ENCODE measurements at regions not wholly inside any gene's neighbourhood (a gene's known extent, or its start where the extent isn't known, plus 50 kb on each side); places are given as distances from the start of the nearest gene placed in this dataset.

DNA sequence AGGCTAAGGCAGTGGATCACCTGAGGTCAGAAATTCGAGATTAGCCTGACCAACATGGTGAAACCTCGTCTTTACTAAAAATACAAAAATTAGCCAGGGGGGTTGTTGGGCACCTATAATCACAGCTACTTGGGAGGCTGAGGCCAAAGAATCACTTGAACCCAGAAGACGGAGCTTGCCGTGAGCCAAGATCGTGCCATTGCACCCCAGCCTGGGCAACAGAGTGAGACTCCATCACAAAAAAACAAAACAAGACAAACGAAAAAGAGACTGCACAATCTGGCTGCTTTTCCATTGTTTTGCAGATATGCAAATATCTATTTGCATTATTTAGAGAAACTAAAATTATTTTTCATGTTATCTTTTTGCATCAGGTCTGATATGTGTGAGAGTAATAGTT is 83.6 kb downstream of the ZNF486 start:
- no peak for DNase-seq
- Histone ChIP-seq H3K4me3 (no peak overlapping the region), H3K27me3 (no peaks in the 10 kb centered on the region), H3K4me1 (no peaks in the 10 kb centered on the region), H3K9me3 (no peaks in the 10 kb centered on the region), H3K27ac (no peak overlapping the region), H3K36me3 (no peaks in the 10 kb centered on the region)
- TF ChIP-seq, protein P1, sequence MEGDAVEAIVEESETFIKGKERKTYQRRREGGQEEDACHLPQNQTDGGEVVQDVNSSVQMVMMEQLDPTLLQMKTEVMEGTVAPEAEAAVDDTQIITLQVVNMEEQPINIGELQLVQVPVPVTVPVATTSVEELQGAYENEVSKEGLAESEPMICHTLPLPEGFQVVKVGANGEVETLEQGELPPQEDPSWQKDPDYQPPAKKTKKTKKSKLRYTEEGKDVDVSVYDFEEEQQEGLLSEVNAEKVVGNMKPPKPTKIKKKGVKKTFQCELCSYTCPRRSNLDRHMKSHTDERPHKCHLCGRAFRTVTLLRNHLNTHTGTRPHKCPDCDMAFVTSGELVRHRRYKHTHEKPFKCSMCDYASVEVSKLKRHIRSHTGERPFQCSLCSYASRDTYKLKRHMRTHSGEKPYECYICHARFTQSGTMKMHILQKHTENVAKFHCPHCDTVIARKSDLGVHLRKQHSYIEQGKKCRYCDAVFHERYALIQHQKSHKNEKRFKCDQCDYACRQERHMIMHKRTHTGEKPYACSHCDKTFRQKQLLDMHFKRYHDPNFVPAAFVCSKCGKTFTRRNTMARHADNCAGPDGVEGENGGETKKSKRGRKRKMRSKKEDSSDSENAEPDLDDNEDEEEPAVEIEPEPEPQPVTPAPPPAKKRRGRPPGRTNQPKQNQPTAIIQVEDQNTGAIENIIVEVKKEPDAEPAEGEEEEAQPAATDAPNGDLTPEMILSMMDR (IDR thresholded peaks at IDR 0.05) = no peak
- intact Hi-C loops (cut with DNase I; ENCODE audit: low total_unique reads) = no loop called here

DNA sequence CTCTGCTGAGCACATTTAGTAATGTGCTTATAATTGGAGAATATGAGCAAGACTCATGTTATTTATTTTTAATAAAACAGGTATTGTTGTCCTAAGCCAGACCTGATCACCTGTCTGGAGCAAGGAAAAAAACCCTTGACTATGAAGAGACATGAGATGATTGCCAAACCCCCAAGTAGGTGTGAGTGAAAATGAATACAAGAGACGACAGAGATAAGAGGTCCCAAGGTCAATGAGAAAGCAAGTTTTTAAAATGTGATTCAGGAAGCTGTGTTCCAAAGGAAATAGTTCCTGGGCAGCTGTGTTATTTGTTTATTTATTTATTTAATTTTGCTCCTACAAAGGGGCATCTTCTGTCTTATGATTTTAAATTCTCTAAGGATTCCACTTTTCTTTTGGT is 83.1 kb downstream of the ZNF486 start:
- H3K4me3 ChIP-seq = no peak overlapping the region
- H3K36me3 ChIP-seq = no peaks in the 10 kb centered on the region
- H3K27ac ChIP-seq = no peak overlapping the region
- intact Hi-C loops (cut with DNase I; ENCODE audit: low total_unique reads) = no loop called here
- H3K9me3 ChIP-seq = no peaks in the 10 kb centered on the region
- H3K27me3 ChIP-seq = no peaks in the 10 kb centered on the region
- no peaks in the 10 kb centered on the region for H3K4me1 ChIP-seq
- TF ChIP-seq, protein P1 (IDR thresholded peaks at IDR 0.05) = no peak
- no peak for DNase-seq
